ENCODE measurements at regions not wholly inside any gene's neighbourhood (a gene's known extent, or its start where the extent isn't known, plus 50 kb on each side); places are given as distances from the start of the nearest gene placed in this dataset.
"Not testable (repeated sequence)": the region's sequence is repeated elsewhere in the genome, so short reads cannot be mapped to it uniquely, and the experiment has no call there.

- no peak for DNase-seq
These were observed 155.6 kb downstream of the NUF2 start for GRCh38 chr1:163477276-163477830.

GRCh38 chr1:163498391-163499330 is 176.9 kb downstream of the NUF2 start:
- not testable (repeated sequence) for DNase-seq

GRCh38 chr1:163504331-163504978 is 182.7 kb downstream of the NUF2 start:
- DNase-seq, result no peak

- no peak for DNase-seq
These were observed 187.4 kb downstream of the NUF2 start for GRCh38 chr1:163509114-163509513.

GRCh38 chr1:163512349-163512989 is 190.7 kb downstream of the NUF2 start:
- DNase-seq, result no peak

GRCh38 chr1:163523375-163524029 is 201.7 kb downstream of the NUF2 start:
- no peak for DNase-seq

GRCh38 chr1:163528710-163529348 is 207.1 kb downstream of the NUF2 start:
- DNase-seq, result no peak

- no peak for DNase-seq
These were observed 209.6 kb downstream of the NUF2 start for GRCh38 chr1:163531345-163531744.

- no peak for DNase-seq
These were observed 213.6 kb downstream of the NUF2 start for GRCh38 chr1:163535401-163535800.

GRCh38 chr1:163535807-163536206 is 214.1 kb downstream of the NUF2 start:
- no peak for DNase-seq

GRCh38 chr1:163537809-163538208 is 216.1 kb downstream of the NUF2 start:
- DNase-seq, result no peak

- DNase-seq, result no peak
These were observed 216.9 kb downstream of the NUF2 start for GRCh38 chr1:163538667-163539066.

GRCh38 chr1:163540727-163541126 is 219.0 kb downstream of the NUF2 start:
- no peak for DNase-seq

- DNase-seq, result no peak
These were observed 222.7 kb downstream of the NUF2 start for GRCh38 chr1:163544441-163544840.

- no peak for DNase-seq
These were observed 236.4 kb downstream of the NUF2 start for GRCh38 chr1:163558162-163558561.

GRCh38 chr1:163561580-163562295 is 240.0 kb downstream of the NUF2 start:
- DNase-seq, result no peak

GRCh38 chr1:163562355-163562754 is 240.6 kb downstream of the NUF2 start:
- no peak for DNase-seq

GRCh38 chr1:163565166-163565565 is 243.4 kb downstream of the NUF2 start:
- no peak for DNase-seq

- no peak for DNase-seq
These were observed 248.3 kb downstream of the NUF2 start for GRCh38 chr1:163570071-163570470.

- DNase-seq, result no peak
These were observed 250.2 kb downstream of the NUF2 start for GRCh38 chr1:163571950-163572349.

GRCh38 chr1:163574119-163574518 is 252.4 kb downstream of the NUF2 start:
- no peak for DNase-seq

GRCh38 chr1:163580926-163581325 is 259.2 kb downstream of the NUF2 start:
- DNase-seq, result no peak
